HAP-1 (cell line): ENCODE measurements at regions not wholly inside any gene's neighbourhood (a gene's known extent, or its start where the extent isn't known, plus 50 kb on each side); places are given as distances from the start of the nearest gene placed in this dataset.

ENCODE experiments used
- DNase-seq, 2 experiments: peaks; one replicate each; pipeline ENCODE4 v3.0.0-alpha.2; 2016 to 2020; ENCODE audit warnings: low spot score in 2 of 2
- H3K27me3 ChIP-seq: fragments of 250-450 bp; sonication (Bioruptor Pico); 2 replicates; pipeline ENCODE4 v1.5.1; 2020; ENCODE audit warnings: low read depth, mild to moderate bottlenecking, moderate library complexity
- H3K36me3 ChIP-seq: fragments of 250-450 bp; sonication (Bioruptor Pico); replicated peaks from 2 replicates; pipeline ENCODE4 v1.5.1; 2020; ENCODE audit warnings: mild to moderate bottlenecking
- H3K4me1 ChIP-seq: fragments of 250-450 bp; sonication (Bioruptor Pico); 2 replicates; pipeline ENCODE4 v1.5.1; 2020; ENCODE audit warnings: mild to moderate bottlenecking
- H3K4me3 ChIP-seq: fragments of 250-450 bp; sonication (Bioruptor Pico); 2 replicates; pipeline ENCODE4 v1.5.1; 2020; ENCODE audit warnings: mild to moderate bottlenecking, moderate library complexity
- H3K9me3 ChIP-seq: fragments of 250-450 bp; sonication (Bioruptor Pico); 2 replicates; pipeline ENCODE4 v1.5.1; 2020; ENCODE audit warnings: mild to moderate bottlenecking, moderate library complexity
- in situ Hi-C: fragments of 300-500 bp; cut with MboI; formaldehyde crosslinking; loops from 3 replicates; pipeline ENCODE4 v1.14.3; 2020; ENCODE audit warnings: low sequenced_read_pairs, inconsistent platforms, mixed read lengths

DNA sequence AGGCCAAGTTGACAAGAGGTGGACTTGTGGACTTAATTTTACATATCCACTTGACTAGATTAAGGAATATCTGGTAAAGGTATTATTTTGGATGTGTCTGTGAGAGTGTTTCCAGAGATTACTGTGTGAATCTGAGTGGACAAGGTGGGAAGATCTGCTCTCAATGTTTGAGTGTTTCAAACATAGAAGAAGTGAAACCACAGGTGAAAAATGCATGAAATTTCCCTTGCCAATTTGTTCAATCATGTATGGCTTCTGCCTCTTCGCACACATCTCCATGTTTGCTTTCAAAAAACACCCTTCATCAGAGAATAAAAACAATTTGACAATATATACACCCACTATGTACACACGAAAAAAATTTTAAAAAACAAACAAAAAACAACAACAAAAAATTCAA, 152.7 kb downstream of the SALL1 start:
- in situ Hi-C loops = no loop called here
- H3K9me3 ChIP-seq = no peaks in the 10 kb centered on the region
- H3K36me3 ChIP-seq = no peaks in the 10 kb centered on the region
- H3K4me3 ChIP-seq = no peak overlapping the region
- H3K4me1 ChIP-seq = no peaks in the 10 kb centered on the region
- no peak for DNase-seq
- H3K27me3 ChIP-seq = 0 out of 2 replicates have a peak, but pooled peaks cover 3% of the 10 kb centered on the region

DNA sequence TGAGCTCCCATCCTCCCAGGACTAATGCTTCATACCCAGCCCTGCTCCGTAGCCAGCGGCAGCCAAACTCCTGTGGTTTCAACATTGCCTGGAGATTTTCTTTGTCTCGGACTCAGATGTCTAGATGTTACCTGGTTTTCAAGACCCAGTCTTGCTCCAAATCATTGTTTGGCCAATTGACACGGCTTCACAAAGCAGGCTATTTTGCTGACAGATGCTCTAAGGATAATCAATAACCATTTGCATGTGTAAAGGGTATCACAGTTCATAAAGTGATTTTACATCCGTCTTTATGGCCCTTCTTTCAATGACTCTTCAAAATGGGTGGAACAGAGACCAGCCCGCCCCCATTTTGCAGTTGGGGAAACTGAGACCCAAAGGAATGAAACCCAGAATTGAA, 153.4 kb downstream of the SALL1 start:
- DNase-seq = no peak
- Histone ChIP-seq H3K36me3 (no peaks in the 10 kb centered on the region), H3K27me3 (0 out of 2 replicates have a peak, but pooled peaks cover 3% of the 10 kb centered on the region), H3K4me3 (no peak overlapping the region), H3K4me1 (no peaks in the 10 kb centered on the region), H3K9me3 (no peaks in the 10 kb centered on the region)
- in situ Hi-C loops = no loop called here

DNA sequence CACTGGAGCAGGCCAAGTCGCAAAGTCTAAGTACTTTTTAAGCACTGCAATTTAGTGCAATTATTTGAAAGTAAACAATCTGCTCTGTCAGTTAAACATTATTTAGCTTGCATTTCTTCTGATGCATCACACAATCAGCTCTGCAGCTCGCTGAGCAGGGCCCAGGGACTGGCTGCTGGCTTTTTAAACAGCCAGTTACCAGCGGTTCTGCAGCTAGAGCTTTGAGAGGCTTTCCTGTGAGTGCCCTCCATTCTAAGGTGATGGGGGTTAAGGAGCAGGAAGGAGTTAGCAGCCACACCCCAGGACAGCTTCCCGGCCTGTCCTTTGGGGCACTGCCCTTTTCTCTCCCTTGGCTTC, 154.3 kb downstream of the SALL1 start:
- no peak overlapping the region for H3K4me3 ChIP-seq
- H3K4me1 ChIP-seq = no peaks in the 10 kb centered on the region
- in situ Hi-C loops = no loop called here
- DNase-seq = no peak
- H3K36me3 ChIP-seq = no peaks in the 10 kb centered on the region
- 0 out of 2 replicates have a peak, but pooled peaks cover 3% of the 10 kb centered on the region for H3K27me3 ChIP-seq
- no peaks in the 10 kb centered on the region for H3K9me3 ChIP-seq

DNA sequence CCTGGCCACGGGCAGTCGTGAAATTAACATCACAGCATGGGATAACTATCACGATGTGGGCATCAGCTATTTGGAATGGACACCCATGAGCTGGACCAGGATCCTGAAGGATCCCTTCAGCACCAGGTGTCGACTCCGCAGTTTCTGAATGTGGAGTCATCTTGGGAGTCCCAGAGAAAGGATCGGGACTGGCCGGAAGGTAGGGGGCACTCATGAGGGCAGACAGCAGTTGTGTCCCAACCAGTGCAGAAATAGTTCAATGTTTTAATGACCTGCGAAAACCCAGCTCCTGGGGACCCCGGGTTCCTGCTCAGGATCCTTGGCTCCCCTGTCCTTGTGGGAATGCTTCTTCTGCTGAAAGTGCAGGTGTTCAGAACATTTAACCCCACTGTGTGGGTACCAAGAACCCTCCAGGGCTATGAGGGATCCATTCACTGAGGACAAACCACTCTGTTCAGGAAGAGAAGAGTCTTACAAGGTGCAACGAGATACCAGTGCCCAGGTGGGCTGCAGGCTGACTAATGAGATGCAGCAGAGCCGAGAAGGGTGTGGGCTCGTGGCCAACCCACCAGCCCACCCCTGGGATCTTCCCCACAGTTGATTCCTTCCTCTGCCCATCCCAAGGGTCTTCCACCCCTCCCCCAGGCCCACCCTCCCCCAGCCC, 154.8 kb downstream of the SALL1 start:
- H3K27me3 ChIP-seq = 0 out of 2 replicates have a peak, but pooled peaks cover 3% of the 10 kb centered on the region
- no peak for DNase-seq
- no peaks in the 10 kb centered on the region for H3K36me3 ChIP-seq
- in situ Hi-C loops = no loop called here
- H3K4me1 ChIP-seq = no peaks in the 10 kb centered on the region
- no peaks in the 10 kb centered on the region for H3K9me3 ChIP-seq
- no peak overlapping the region for H3K4me3 ChIP-seq

DNA sequence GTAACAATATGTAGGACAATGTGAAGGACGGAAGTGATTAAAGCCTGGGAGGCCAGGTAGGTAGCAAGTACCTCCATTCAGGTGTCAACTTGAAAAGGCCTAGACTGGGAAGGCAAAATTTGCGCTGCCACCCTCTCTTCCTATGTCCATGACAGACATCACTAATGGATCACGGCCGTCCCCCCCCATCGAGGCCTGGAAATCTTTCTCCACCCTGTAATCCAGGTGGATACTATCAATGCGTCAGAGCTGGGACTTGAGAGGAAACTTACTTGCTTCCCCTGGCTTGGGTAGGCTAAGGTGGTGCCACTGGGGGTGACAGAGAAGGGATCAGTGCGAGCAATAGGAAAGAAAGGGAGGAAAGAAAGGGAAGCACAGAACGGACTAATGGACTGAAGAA, 156.1 kb downstream of the SALL1 start:
- DNase-seq = no peak
- Histone ChIP-seq H3K4me1 (no peaks in the 10 kb centered on the region), H3K36me3 (no peaks in the 10 kb centered on the region), H3K9me3 (no peaks in the 10 kb centered on the region), H3K27me3 (0 out of 2 replicates have a peak, but pooled peaks cover 3% of the 10 kb centered on the region), H3K4me3 (no peak overlapping the region)
- in situ Hi-C loops = no loop called here

DNA sequence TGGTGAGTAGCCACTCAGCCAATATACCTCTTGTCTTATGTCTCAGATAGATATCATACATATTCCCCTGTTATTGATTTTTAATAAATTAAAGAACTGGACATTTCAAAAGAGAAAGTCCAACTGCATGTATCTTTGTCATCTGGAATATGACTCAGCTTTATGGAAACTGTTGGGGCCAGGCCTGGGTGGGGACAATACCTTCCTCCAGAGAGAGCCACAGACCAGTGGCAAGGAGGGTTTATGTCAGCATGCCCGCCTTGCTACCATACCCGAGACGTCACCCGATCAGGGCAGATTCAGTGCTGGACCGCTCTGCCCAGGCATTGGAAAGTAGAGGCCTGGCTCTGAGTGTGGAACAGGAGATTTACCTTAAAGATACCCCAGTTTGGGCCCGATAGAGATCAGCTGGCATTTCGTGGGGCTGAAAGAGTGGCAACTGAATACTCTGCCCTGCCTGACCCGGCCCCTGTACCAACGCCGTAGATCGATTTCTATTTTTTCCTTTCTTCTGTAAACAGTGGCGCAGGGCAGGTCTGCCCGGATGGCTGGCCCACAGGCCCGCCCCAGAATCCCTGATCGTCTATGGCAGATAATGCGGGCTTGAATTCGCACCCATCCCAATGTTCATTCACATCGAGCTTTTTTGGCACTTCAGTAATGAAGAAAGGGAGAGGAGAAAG, 158.6 kb downstream of the SALL1 start:
- DNase-seq = no peak
- in situ Hi-C loops = no loop called here
- no peaks in the 10 kb centered on the region for H3K4me1 ChIP-seq
- H3K27me3 ChIP-seq = no peaks in the 10 kb centered on the region
- no peaks in the 10 kb centered on the region for H3K9me3 ChIP-seq
- no peak overlapping the region for H3K4me3 ChIP-seq
- H3K36me3 ChIP-seq = no peaks in the 10 kb centered on the region

DNA sequence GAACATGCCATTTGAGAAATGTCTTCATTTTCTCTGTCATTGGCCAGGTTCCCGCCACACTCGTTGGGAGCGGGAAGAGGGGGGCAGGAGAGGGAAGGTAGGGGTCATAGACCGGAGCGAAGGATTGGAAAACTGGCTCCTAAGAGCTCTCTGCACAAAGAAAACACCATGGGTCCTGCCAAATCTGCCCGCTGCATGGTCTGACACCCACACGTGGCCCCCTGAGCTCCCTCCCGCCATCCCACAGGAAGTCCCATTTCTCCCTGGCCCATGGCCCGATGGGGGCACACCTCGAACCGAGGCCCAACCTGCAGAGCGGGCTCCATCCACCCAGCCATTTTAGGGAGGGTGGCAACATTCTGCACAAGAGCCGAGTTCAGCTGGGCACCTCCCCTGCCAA, 159.6 kb downstream of the SALL1 start:
- Histone ChIP-seq H3K27me3 (no peaks in the 10 kb centered on the region), H3K4me1 (no peaks in the 10 kb centered on the region), H3K36me3 (no peaks in the 10 kb centered on the region), H3K9me3 (no peaks in the 10 kb centered on the region), H3K4me3 (no peak overlapping the region)
- no peak for DNase-seq
- in situ Hi-C loops = no loop called here

DNA sequence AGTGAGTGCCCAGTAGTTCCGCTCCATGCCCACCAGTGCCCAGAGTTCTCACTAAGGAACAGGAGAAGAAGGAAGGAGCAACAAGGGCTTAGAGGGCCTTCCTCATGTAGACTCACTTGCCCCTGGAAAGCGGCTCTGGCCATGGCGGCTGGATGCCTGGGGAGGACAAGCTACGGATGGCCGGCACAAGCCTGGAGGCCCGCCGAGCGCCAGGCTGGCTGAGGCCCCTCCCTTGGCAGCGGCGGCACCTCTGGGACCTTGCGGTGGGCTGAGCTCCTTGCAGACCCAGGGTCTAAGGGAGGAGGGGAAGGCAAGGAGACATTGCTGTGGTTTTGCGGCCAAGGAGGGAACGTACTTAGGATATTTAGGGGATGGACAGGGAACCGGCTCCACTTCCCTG, 160.1 kb downstream of the SALL1 start:
- in situ Hi-C loops = no loop called here
- no peaks in the 10 kb centered on the region for H3K9me3 ChIP-seq
- H3K4me1 ChIP-seq = no peaks in the 10 kb centered on the region
- no peaks in the 10 kb centered on the region for H3K36me3 ChIP-seq
- no peak for DNase-seq
- no peak overlapping the region for H3K4me3 ChIP-seq
- no peaks in the 10 kb centered on the region for H3K27me3 ChIP-seq

DNA sequence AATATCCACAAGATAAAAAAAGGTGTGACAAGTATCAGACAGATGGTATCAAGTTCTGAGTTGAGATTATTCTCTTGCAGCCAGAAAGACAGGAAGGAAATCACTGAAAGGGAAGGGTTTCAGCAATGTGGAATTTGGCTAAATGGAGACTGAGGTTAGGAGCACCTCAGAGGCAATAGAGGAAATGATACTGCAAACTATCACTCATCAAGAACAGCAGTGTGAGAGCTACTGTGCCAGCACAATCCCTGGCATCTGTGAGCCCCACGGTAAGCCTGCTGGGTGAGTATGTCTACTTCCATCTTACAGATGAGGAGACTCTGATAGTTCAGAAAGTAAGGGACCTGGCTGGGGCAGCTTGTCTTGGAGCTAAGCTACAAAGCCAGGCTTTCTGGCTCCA, 162.0 kb downstream of the SALL1 start:
- DNase-seq = no peak
- in situ Hi-C loops = no loop called here
- H3K4me1 ChIP-seq = no peaks in the 10 kb centered on the region
- H3K36me3 ChIP-seq = no peaks in the 10 kb centered on the region
- no peaks in the 10 kb centered on the region for H3K27me3 ChIP-seq
- no peak overlapping the region for H3K4me3 ChIP-seq
- no peaks in the 10 kb centered on the region for H3K9me3 ChIP-seq

DNA sequence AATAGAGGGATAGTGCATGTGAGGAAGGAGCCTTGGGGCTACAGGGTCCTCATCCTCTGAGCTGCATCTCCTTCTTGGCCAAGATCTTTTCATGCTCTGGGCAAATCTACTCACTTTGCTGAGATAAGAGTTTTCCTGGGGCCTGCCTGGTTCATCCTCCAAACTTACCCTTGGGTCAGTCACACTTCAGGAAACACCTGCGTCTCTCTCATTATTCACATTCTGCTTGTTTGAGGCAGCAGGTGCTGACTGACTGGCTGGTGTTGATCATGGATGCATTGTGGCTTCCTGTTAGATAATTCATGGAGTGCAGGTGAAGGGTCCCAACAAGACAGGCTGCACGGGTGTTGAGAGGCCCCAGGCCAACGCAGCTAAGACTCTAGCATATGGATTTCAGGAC, 162.6 kb downstream of the SALL1 start:
- DNase-seq = no peak
- Histone ChIP-seq H3K27me3 (no peaks in the 10 kb centered on the region), H3K9me3 (no peaks in the 10 kb centered on the region), H3K4me3 (no peak overlapping the region), H3K4me1 (no peaks in the 10 kb centered on the region), H3K36me3 (no peaks in the 10 kb centered on the region)
- in situ Hi-C loops = no loop called here

DNA sequence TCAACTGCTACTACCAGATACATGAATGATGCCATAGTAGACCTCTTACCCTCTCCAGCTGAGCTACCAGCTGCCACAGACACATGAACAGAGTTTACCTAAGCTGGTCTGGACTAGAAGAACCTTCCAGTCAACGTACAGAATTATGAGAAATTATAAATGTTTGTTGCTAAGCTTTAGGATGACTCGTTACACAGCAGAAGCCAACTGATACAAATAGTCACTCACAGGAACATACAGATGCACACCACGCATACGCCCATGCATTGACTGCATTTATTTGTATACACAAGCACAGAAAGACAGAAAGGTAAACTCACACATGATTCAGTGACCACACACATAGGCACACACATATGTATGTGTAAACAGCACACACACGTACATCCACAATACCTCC, 164.6 kb downstream of the SALL1 start:
- Histone ChIP-seq H3K4me3 (no peak overlapping the region), H3K36me3 (no peaks in the 10 kb centered on the region), H3K4me1 (no peaks in the 10 kb centered on the region), H3K9me3 (no peaks in the 10 kb centered on the region), H3K27me3 (no peaks in the 10 kb centered on the region)
- DNase-seq = no peak
- in situ Hi-C loops = no loop called here

DNA sequence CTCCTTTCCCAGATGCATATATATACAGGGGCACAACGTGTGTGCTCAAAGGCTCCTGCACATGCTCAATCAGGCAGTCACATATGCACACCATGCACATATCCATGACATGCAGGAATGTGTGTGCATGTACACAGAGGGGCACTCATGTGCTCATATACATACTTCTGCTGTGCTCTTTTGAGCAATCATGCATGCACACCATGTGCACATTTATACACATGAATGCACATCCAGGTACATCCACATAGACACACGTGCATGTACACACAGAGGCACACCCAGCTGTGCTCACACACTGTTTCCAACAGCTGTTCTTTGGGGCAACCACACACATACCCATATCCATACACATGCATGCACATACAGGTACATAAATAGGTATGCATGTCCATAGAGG, 165.3 kb downstream of the SALL1 start:
- in situ Hi-C loops = no loop called here
- no peak overlapping the region for H3K4me3 ChIP-seq
- DNase-seq = no peak

DNA sequence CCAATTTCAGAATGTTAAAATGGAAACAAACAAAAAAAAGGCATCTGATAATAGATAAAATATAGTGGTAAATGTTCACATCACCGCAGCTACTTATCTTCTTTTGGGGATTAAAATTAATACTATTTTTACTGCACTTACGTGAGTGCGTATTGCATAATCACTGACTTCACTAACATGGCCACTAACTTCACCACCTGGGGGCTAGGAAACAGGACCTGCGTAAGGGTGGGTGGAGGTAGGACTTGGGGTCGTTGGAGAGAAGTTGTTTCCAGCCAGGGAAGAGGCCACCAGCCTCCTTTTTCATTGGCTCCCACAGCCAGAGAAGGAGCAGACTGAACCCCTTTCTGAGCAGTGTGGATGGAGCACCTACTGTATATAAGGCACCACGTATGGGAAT, 166.4 kb downstream of the SALL1 start:
- H3K27me3 ChIP-seq = no peaks in the 10 kb centered on the region
- H3K36me3 ChIP-seq = no peaks in the 10 kb centered on the region
- in situ Hi-C loops = no loop called here

More for the DNA sequence above, 165.3 kb downstream of the SALL1 start:
- H3K9me3 ChIP-seq = no peaks in the 10 kb centered on the region
- H3K27me3 ChIP-seq = no peaks in the 10 kb centered on the region
- H3K36me3 ChIP-seq = no peaks in the 10 kb centered on the region
- no peaks in the 10 kb centered on the region for H3K4me1 ChIP-seq

DNA sequence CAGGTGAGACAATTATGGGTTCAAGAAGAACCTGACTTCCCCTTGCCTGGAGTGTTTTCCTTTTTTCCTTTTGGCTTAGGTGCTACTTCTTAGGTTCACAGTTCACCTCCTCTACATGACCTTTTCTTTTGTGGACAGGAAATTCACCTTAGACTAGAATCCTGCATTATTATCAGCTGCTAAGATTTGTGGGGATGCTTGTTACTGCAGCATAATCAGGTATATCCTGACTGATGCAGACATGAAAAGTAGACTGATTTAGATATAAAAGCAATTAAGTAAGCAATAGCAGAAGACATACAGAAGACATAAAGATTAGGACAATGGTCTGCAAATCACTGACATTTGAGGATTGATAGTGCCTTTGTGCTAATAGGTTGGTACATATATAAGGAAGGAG, 168.3 kb downstream of the SALL1 start:
- no peak for DNase-seq
- H3K4me1 ChIP-seq = no peaks in the 10 kb centered on the region
- no peak overlapping the region for H3K4me3 ChIP-seq
- no peaks in the 10 kb centered on the region for H3K27me3 ChIP-seq
- in situ Hi-C loops = no loop called here
- H3K36me3 ChIP-seq = no peaks in the 10 kb centered on the region
- H3K9me3 ChIP-seq = no peaks in the 10 kb centered on the region

More for the DNA sequence above, 166.4 kb downstream of the SALL1 start:
- Histone ChIP-seq H3K4me3 (no peak overlapping the region), H3K4me1 (no peaks in the 10 kb centered on the region), H3K9me3 (no peaks in the 10 kb centered on the region)
- DNase-seq = no peak
